GM18502 (cell line): ENCODE measurements at regions not wholly inside any gene's neighbourhood (a gene's known extent, or its start where the extent isn't known, plus 50 kb on each side); places are given as distances from the start of the nearest gene placed in this dataset.
"Not testable (repeated sequence)": the region's sequence is repeated elsewhere in the genome, so short reads cannot be mapped to it uniquely, and the experiment has no call there.

Experiments used
- ATAC-seq: cut with Tn5 transposase; IDR thresholded peaks from one replicate; pipeline ENCODE4 v1.9.1; 2021; ENCODE audit warnings: mild to moderate bottlenecking; ENCODE audit not compliant: unreplicated experiment, poor library complexity

GRCh38 chr4:108473163-108473720 is 147.1 kb upstream of the RPL34 start:
- ATAC-seq, result no peak

GRCh38 chr4:108466936-108467902 is 153.2 kb upstream of the RPL34 start:
- ATAC-seq, result peak; percentile 96

GRCh38 chr4:108465886-108466500 is 154.4 kb upstream of the RPL34 start:
- ATAC-seq, result no peak

- no peak for ATAC-seq
These were observed 161.7 kb upstream of the RPL34 start for GRCh38 chr4:108458681-108459080.

- ATAC-seq, result no peak
These were observed 166.1 kb upstream of the RPL34 start for GRCh38 chr4:108454227-108454626.

GRCh38 chr4:108453366-108453765 is 167.0 kb upstream of the RPL34 start:
- ATAC-seq, result no peak

GRCh38 chr4:108450236-108450898 is 170.0 kb upstream of the RPL34 start:
- no peak for ATAC-seq

GRCh38 chr4:108449129-108449528 is 171.2 kb upstream of the RPL34 start:
- ATAC-seq, result no peak

- no peak for ATAC-seq
These were observed 173.8 kb upstream of the RPL34 start for GRCh38 chr4:108446556-108446955.

- no peak for ATAC-seq
These were observed 174.7 kb upstream of the RPL34 start for GRCh38 chr4:108445716-108446115.

GRCh38 chr4:108443585-108443984 is 176.8 kb upstream of the RPL34 start:
- no peak for ATAC-seq

- ATAC-seq, result no peak
These were observed 186.5 kb upstream of the RPL34 start for GRCh38 chr4:108433832-108434231.

- not testable (repeated sequence) for ATAC-seq
These were observed 187.0 kb upstream of the RPL34 start for GRCh38 chr4:108433394-108433793.

GRCh38 chr4:108432418-108432817 is 188.0 kb upstream of the RPL34 start:
- ATAC-seq, result no peak

- no peak for ATAC-seq
These were observed 188.4 kb upstream of the RPL34 start for GRCh38 chr4:108431986-108432385.

GRCh38 chr4:108430921-108431320 is 189.5 kb upstream of the RPL34 start:
- ATAC-seq, result no peak

GRCh38 chr4:108429662-108430061 is 190.7 kb upstream of the RPL34 start:
- ATAC-seq, result no peak

- ATAC-seq, result no peak
These were observed 191.5 kb upstream of the RPL34 start for GRCh38 chr4:108428923-108429322.

GRCh38 chr4:108427946-108428485 is 192.4 kb upstream of the RPL34 start:
- no peak for ATAC-seq

- no peak for ATAC-seq
These were observed 193.9 kb upstream of the RPL34 start for GRCh38 chr4:108426493-108426892.
